LHCN-M2 (cell line): ENCODE measurements at regions not wholly inside any gene's neighbourhood (a gene's known extent, or its start where the extent isn't known, plus 50 kb on each side); places are given as distances from the start of the nearest gene placed in this dataset.

Experiments
- DNase-seq: peaks from one replicate; pipeline ENCODE4 v3.0.0-alpha.2; 2012; ENCODE audit warnings: low read depth

DNA sequence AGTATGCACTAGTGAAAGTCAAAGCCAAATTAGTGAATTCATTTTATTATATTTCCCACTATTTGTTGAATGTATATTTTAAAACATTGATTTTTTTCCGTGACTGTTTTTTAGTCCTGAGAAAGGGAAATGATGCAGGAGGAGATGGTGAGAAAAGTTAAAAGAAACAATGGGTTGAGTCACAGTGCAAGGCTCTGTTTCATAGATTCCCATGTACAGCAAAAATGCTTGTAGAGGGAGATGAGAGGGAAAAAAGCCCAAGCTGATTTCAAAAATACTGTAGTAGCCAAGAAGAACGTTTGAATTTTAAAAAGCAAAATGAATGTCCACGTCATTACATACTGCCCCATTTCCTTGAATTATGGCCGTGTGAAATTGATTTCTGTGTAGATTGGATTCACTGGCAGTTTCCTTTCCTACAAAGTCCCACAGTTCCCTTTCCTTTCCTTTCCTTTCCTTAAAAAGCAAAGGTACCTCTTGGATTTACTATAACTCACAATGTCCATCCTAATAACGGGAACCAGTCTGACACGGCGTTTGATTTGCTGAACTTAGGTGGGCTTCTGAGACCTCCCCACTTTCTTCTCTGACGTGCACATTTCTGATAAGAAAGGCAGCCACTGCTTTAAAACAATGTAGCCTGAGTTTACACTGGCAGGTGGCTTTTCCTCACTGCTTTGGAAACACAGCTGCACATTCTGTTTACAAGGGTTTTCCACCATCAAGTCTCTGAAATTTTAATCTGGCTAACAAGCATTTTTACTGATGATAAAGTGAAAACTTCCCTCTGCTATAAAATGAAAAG is 63.7 kb downstream of the SPCS3 start:
- DNase-seq, result peak; percentile 40

DNA sequence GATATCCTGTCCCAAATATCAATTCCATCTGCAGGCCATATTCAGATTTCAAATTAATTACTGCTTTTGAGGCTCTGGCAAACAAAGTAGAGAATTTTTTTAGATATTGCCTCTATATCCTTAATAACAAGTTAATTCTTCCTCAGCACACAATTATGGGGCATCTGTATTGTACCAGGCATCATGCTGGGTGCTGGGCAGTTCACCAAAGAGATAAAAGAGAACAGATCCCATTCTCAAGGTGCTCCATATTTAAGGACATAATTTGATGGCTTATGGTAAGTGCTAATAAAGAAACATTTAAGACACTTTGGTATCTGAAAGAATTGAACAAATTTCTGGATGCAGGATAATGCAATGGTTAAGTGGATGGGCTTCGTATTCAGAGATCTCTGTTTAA is 65.8 kb downstream of the SPCS3 start:
- no peak for DNase-seq

- no peak for DNase-seq
Measured at GRCh38 chr4:176387571-176387970, 67.8 kb downstream of the SPCS3 start.

- no peak for DNase-seq
Measured at GRCh38 chr4:176393306-176394013, 73.7 kb downstream of the SPCS3 start.

GRCh38 chr4:176400816-176401461 is 81.2 kb downstream of the SPCS3 start:
- DNase-seq, result peak; percentile 80

DNA sequence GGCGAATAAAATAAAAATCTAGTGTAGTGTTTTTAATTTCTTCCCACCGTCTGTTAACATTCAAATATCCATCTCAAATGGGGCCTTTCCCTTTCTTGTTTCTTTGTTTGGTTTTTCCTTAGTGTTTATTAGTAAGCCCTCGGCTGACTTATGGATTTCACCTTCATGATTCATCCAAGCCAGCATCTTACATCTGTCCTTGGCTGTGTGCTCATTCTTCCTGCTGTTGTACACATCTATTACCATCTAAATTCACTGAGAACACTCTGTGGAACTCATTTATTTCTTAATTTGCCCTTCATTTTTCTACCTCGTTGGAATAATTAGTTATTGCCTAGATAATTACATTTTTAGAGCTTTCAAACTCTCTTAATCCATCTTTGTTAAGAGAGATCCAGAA is 84.9 kb downstream of the SPCS3 start:
- DNase-seq, result peak; percentile 69

DNA sequence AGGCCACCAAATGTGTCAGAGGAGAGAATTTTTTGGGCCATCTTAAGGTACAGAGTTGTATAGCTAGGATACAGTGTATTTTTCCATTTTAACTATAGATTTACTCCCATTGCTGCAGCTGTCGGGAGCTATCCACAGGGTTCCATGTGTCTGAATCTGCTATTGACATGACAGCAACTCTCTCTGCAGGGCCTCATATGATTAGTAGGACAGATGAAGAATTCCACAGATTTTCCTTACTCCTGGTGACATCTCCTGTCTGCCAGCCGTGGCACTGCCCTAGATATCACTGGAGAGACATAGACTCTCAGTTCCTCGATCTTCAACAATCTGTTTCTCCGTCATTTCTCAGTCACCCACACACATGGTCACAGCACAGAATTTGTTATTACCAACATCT is 86.5 kb downstream of the SPCS3 start:
- DNase-seq, result no peak

GRCh38 chr4:176406736-176407135 is 87.0 kb downstream of the SPCS3 start:
- DNase-seq, result no peak

- DNase-seq, result peak; percentile 33
Measured at GRCh38 chr4:176409627-176410026, 89.9 kb downstream of the SPCS3 start.

- no peak for DNase-seq
Measured at GRCh38 chr4:176413171-176413570, 93.4 kb downstream of the SPCS3 start.

DNA sequence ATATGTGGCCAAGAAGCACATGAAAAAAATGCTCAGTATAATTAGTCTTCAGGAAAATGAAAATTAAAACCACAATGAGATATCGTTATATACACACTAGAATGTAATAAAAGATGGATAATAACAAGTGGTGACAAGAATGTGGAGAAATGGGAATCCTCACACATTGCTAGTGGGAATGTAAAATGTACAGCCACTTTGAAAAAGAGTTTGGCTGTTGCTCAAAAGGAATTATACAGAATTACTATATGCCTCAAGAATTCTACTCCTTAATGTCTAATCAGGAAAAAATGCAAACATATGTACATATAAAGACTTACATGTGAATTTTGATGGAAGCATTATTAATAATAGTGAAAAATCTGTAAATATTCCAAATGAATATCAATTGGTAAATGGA is 102.2 kb downstream of the SPCS3 start:
- no peak for DNase-seq

- no peak for DNase-seq
Measured at GRCh38 chr4:176422511-176422910, 102.7 kb downstream of the SPCS3 start.

- peak; percentile 32 for DNase-seq
Measured at GRCh38 chr4:176425035-176425434, 105.3 kb downstream of the SPCS3 start.

- no peak for DNase-seq
Measured at GRCh38 chr4:176432811-176433540, 113.2 kb downstream of the SPCS3 start.

DNA sequence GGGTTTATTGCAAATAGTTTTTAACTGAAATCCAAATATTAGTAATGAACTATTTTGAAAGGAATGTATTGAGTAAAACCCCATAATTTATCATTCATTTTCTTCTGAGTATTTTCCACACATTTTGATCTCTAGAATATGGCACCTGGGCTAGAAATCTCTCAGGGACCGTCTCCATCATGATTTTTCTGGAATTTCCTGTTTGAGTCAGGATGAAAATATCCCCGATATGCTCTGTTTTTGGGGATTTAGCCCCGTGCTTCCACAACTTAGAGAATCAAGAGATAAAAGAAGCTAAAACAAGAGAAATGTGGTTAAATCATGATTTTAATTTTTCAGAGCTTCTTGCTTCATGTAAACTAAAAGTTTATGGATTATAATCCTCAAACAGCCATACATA is 114.2 kb downstream of the SPCS3 start:
- DNase-seq, result no peak

DNA sequence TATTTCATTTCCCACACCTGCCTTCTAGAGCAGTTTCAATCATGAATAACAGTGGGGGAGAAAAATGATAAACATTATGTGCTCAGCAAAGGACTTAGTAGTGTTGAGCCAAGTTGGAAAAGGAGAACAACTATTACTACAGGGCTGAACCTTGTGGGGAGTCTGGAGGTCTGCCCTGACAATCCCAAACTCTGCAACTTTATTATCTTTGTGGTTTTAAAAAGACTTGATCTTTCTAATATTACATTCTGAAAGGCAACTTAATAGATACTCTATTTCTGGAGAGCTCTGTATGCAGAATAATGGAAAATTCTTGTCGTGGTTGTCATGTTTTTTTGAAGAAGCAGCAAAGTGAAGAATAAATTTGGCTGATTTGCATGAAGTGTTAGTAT is 116.1 kb downstream of the SPCS3 start:
- DNase-seq, result peak; percentile 30

DNA sequence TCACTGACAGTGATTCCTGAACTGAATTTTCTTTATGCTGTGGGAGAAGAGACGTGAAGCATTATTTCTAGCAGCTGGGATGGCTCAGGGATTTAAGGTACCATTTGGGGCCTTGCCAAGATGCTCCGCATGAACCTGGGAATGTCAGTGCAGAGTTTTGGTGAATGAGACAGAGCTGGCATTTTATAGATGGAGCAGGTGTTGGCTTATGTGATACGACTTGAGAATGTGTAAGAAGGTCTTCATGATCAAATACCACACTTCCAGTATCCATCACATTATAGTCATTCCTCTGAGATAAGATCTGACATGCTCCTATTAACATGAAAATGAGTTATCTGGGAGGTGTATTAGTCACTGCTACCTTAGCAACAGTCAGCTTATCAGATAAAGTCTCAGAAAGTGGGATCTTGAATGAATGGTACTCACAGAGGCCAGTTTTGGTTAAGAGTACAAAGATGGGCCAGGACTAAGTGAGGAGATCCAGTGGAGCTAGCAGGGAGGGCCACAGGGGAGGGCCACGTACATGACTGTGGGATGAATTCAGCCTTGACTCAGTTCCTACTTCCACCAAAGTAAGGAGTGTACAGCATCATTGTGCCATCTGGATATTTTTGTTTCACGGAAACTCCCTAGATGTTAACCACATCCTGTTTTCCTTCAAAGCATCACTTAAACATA is 116.7 kb downstream of the SPCS3 start:
- DNase-seq, result peak; percentile 71

GRCh38 chr4:176437756-176438155 is 118.0 kb downstream of the SPCS3 start:
- DNase-seq, result no peak

DNA sequence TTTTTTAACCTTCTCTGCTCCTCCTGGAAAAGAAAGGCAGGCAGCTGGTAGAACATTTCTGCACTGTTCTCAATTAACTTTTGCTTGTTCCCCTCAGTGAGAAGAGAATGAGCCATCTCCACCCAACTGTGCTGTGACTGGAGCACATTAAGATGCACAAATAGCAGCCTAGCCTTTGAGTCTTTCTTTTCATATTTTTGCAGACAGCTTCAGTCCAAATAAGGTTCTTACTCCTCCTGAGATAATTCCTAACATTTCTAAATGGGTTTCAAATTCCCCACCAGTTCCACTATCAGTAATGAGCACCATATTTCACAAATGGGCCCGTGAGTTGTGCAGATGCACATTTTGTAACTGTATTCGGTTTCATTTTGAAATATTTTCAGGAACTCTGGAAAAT is 118.6 kb downstream of the SPCS3 start:
- DNase-seq, result no peak

- no peak for DNase-seq
Measured at GRCh38 chr4:176439611-176440010, 119.8 kb downstream of the SPCS3 start.

- no peak for DNase-seq
Measured at GRCh38 chr4:176440698-176441097, 120.9 kb downstream of the SPCS3 start.
